ENCODE measurements at regions not wholly inside any gene's neighbourhood (a gene's known extent, or its start where the extent isn't known, plus 50 kb on each side); places are given as distances from the start of the nearest gene placed in this dataset.

- Histone ChIP-seq H3K36me3 (ENCODE audit: control insufficient read depth, insufficient read depth, low read length) (no peaks in the 10 kb centered on the region), H3K27me3 (ENCODE audit: control insufficient read depth, insufficient read depth, low read length, poor library complexity, severe bottlenecking) (no peaks in the 10 kb centered on the region)
- 93 to 95% methylated on average over 2 of the region's 2 CpGs for WGBS, 2 experiments
These were observed 472.2 kb downstream of the INSC start for GRCh38 chr11:15586741-15587473.

GRCh38 chr11:15589070-15589626 lies 474.4 kb downstream of the INSC start:
- Histone ChIP-seq H3K4me1 (ENCODE audit: control insufficient read depth, insufficient read depth, low read length) (peaks cover 6% of the 10 kb centered on the region), H3K36me3 (ENCODE audit: control insufficient read depth, insufficient read depth, low read length) (no peaks in the 10 kb centered on the region), H3K4me3 (ENCODE audit: insufficient read depth, low read depth, low read length) (no peak overlapping the region), H3K9me3 (ENCODE audit: control insufficient read depth, low read length) (no peaks in the 10 kb centered on the region), H3K27ac (ENCODE audit: insufficient read depth, low read depth, low read length, poor library complexity, severe bottlenecking) (no peak overlapping the region), H3K27me3 (ENCODE audit: control insufficient read depth, insufficient read depth, low read length, poor library complexity, severe bottlenecking) (no peaks in the 10 kb centered on the region)
- 81 to 86% methylated on average over 8 of the region's 8 CpGs for WGBS, 2 experiments

More at GRCh38 chr11:15586741-15587473, 472.2 kb downstream of the INSC start:
- Histone ChIP-seq H3K4me3 (ENCODE audit: insufficient read depth, low read depth, low read length) (no peak overlapping the region), H3K9me3 (ENCODE audit: control insufficient read depth, low read length) (no peaks in the 10 kb centered on the region), H3K27ac (ENCODE audit: insufficient read depth, low read depth, low read length, poor library complexity, severe bottlenecking) (no peak overlapping the region), H3K4me1 (ENCODE audit: control insufficient read depth, insufficient read depth, low read length) (peaks cover 6% of the 10 kb centered on the region)

- Histone ChIP-seq H3K4me1 (ENCODE audit: control insufficient read depth, insufficient read depth, low read length) (peaks cover 6% of the 10 kb centered on the region), H3K9me3 (ENCODE audit: control insufficient read depth, low read length) (no peaks in the 10 kb centered on the region), H3K4me3 (ENCODE audit: insufficient read depth, low read depth, low read length) (no peak overlapping the region), H3K36me3 (ENCODE audit: control insufficient read depth, insufficient read depth, low read length) (no peaks in the 10 kb centered on the region), H3K27me3 (ENCODE audit: control insufficient read depth, insufficient read depth, low read length, poor library complexity, severe bottlenecking) (no peaks in the 10 kb centered on the region), H3K27ac (ENCODE audit: insufficient read depth, low read depth, low read length, poor library complexity, severe bottlenecking) (no peak overlapping the region)
- 94 to 98% methylated on average over 1 of the region's 1 CpG for WGBS, 2 experiments
These were observed 475.4 kb downstream of the INSC start for GRCh38 chr11:15590132-15590531.

GRCh38 chr11:15591112-15591537 lies 476.4 kb downstream of the INSC start:
- no peak overlapping the region for H3K4me3 ChIP-seq (ENCODE audit: insufficient read depth, low read depth, low read length)
- H3K36me3 ChIP-seq (ENCODE audit: control insufficient read depth, insufficient read depth, low read length) = no peaks in the 10 kb centered on the region
- 86 to 89% methylated on average over 5 of the region's 5 CpGs for WGBS, 2 experiments
- H3K27me3 ChIP-seq (ENCODE audit: control insufficient read depth, insufficient read depth, low read length, poor library complexity, severe bottlenecking) = no peaks in the 10 kb centered on the region
- no peak overlapping the region for H3K27ac ChIP-seq (ENCODE audit: insufficient read depth, low read depth, low read length, poor library complexity, severe bottlenecking)
- H3K9me3 ChIP-seq (ENCODE audit: control insufficient read depth, low read length) = no peaks in the 10 kb centered on the region
- peaks cover 6% of the 10 kb centered on the region for H3K4me1 ChIP-seq (ENCODE audit: control insufficient read depth, insufficient read depth, low read length)

GRCh38 chr11:15594607-15595006 lies 479.9 kb downstream of the INSC start:
- H3K4me1 ChIP-seq (ENCODE audit: control insufficient read depth, insufficient read depth, low read length) = peaks cover 2% of the 10 kb centered on the region
- no peak overlapping the region for H3K4me3 ChIP-seq (ENCODE audit: insufficient read depth, low read depth, low read length)
- no peaks in the 10 kb centered on the region for H3K27me3 ChIP-seq (ENCODE audit: control insufficient read depth, insufficient read depth, low read length, poor library complexity, severe bottlenecking)
- no peak overlapping the region for H3K27ac ChIP-seq (ENCODE audit: insufficient read depth, low read depth, low read length, poor library complexity, severe bottlenecking)
- H3K36me3 ChIP-seq (ENCODE audit: control insufficient read depth, insufficient read depth, low read length) = no peaks in the 10 kb centered on the region
- 95 to 97% methylated on average over 4 of the region's 4 CpGs for WGBS, 2 experiments
- H3K9me3 ChIP-seq (ENCODE audit: control insufficient read depth, low read length) = no peaks in the 10 kb centered on the region

- no peaks in the 10 kb centered on the region for H3K27me3 ChIP-seq (ENCODE audit: control insufficient read depth, insufficient read depth, low read length, poor library complexity, severe bottlenecking)
- no peaks in the 10 kb centered on the region for H3K9me3 ChIP-seq (ENCODE audit: control insufficient read depth, low read length)
- 92 to 95% methylated on average over 3 of the region's 3 CpGs for WGBS, 2 experiments
- H3K4me3 ChIP-seq (ENCODE audit: insufficient read depth, low read depth, low read length) = no peak overlapping the region
- no peaks in the 10 kb centered on the region for H3K36me3 ChIP-seq (ENCODE audit: control insufficient read depth, insufficient read depth, low read length)
- H3K4me1 ChIP-seq (ENCODE audit: control insufficient read depth, insufficient read depth, low read length) = no peaks in the 10 kb centered on the region
- no peak overlapping the region for H3K27ac ChIP-seq (ENCODE audit: insufficient read depth, low read depth, low read length, poor library complexity, severe bottlenecking)
These were observed 484.7 kb downstream of the INSC start for GRCh38 chr11:15599376-15599775.

- Histone ChIP-seq H3K4me3 (ENCODE audit: insufficient read depth, low read depth, low read length) (no peak overlapping the region), H3K27me3 (ENCODE audit: control insufficient read depth, insufficient read depth, low read length, poor library complexity, severe bottlenecking) (no peaks in the 10 kb centered on the region), H3K27ac (ENCODE audit: insufficient read depth, low read depth, low read length, poor library complexity, severe bottlenecking) (no peak overlapping the region), H3K9me3 (ENCODE audit: control insufficient read depth, low read length) (no peaks in the 10 kb centered on the region), H3K36me3 (ENCODE audit: control insufficient read depth, insufficient read depth, low read length) (no peaks in the 10 kb centered on the region), H3K4me1 (ENCODE audit: control insufficient read depth, insufficient read depth, low read length) (no peaks in the 10 kb centered on the region)
- WGBS, 2 experiments = 95 to 97% methylated on average over 3 of the region's 3 CpGs
These were observed 487.3 kb downstream of the INSC start for GRCh38 chr11:15602047-15602446.

GRCh38 chr11:15602785-15603567 lies 488.3 kb downstream of the INSC start:
- H3K36me3 ChIP-seq (ENCODE audit: control insufficient read depth, insufficient read depth, low read length) = no peaks in the 10 kb centered on the region
- no peak overlapping the region for H3K27ac ChIP-seq (ENCODE audit: insufficient read depth, low read depth, low read length, poor library complexity, severe bottlenecking)
- H3K4me1 ChIP-seq (ENCODE audit: control insufficient read depth, insufficient read depth, low read length) = no peaks in the 10 kb centered on the region
- no peaks in the 10 kb centered on the region for H3K27me3 ChIP-seq (ENCODE audit: control insufficient read depth, insufficient read depth, low read length, poor library complexity, severe bottlenecking)
- 86 to 91% methylated on average over 4 to 5 of the region's 6 CpGs for WGBS, 2 experiments
- H3K9me3 ChIP-seq (ENCODE audit: control insufficient read depth, low read length) = no peaks in the 10 kb centered on the region
- no peak overlapping the region for H3K4me3 ChIP-seq (ENCODE audit: insufficient read depth, low read depth, low read length)

GRCh38 chr11:15605094-15605493 lies 490.4 kb downstream of the INSC start:
- H3K4me1 ChIP-seq (ENCODE audit: control insufficient read depth, insufficient read depth, low read length) = no peaks in the 10 kb centered on the region
- 96 to 97% methylated on average over 2 of the region's 2 CpGs for WGBS, 2 experiments
- no peak overlapping the region for H3K4me3 ChIP-seq (ENCODE audit: insufficient read depth, low read depth, low read length)
- H3K36me3 ChIP-seq (ENCODE audit: control insufficient read depth, insufficient read depth, low read length) = no peaks in the 10 kb centered on the region
- no peaks in the 10 kb centered on the region for H3K9me3 ChIP-seq (ENCODE audit: control insufficient read depth, low read length)
- no peak overlapping the region for H3K27ac ChIP-seq (ENCODE audit: insufficient read depth, low read depth, low read length, poor library complexity, severe bottlenecking)
- no peaks in the 10 kb centered on the region for H3K27me3 ChIP-seq (ENCODE audit: control insufficient read depth, insufficient read depth, low read length, poor library complexity, severe bottlenecking)

- WGBS, 2 experiments = 84 to 86% methylated on average over 6 of the region's 6 CpGs
These were observed 492.8 kb downstream of the INSC start for GRCh38 chr11:15607361-15608036.

More at GRCh38 chr11:15607361-15608036, 492.8 kb downstream of the INSC start:
- H3K4me1 ChIP-seq (ENCODE audit: control insufficient read depth, insufficient read depth, low read length) = no peaks in the 10 kb centered on the region
- no peaks in the 10 kb centered on the region for H3K9me3 ChIP-seq (ENCODE audit: control insufficient read depth, low read length)
- H3K27ac ChIP-seq (ENCODE audit: insufficient read depth, low read depth, low read length, poor library complexity, severe bottlenecking) = no peak overlapping the region
- H3K27me3 ChIP-seq (ENCODE audit: control insufficient read depth, insufficient read depth, low read length, poor library complexity, severe bottlenecking) = no peaks in the 10 kb centered on the region
- H3K36me3 ChIP-seq (ENCODE audit: control insufficient read depth, insufficient read depth, low read length) = no peaks in the 10 kb centered on the region
- no peak overlapping the region for H3K4me3 ChIP-seq (ENCODE audit: insufficient read depth, low read depth, low read length)

Data from ectodermal cell (in vitro differentiated cells).